DOHH2 (cell line): ENCODE measurements at regions not wholly inside any gene's neighbourhood (a gene's known extent, or its start where the extent isn't known, plus 50 kb on each side); places are given as distances from the start of the nearest gene placed in this dataset.

Experiments used
- H3F3A ChIP-seq: fragments of 200-600 bp; sonication (generic), shearing (Covaris generic); 2 replicates; pipeline ENCODE4 v1.6.0; 2016; ENCODE audit warnings: antibody characterized with exemption, mild to moderate bottlenecking; ENCODE audit not compliant: control insufficient read depth, insufficient read depth
- H3K27ac ChIP-seq: fragments of 200-600 bp; sonication (generic); 2 replicates; pipeline ENCODE4 v1.5.1; 2014; ENCODE audit warnings: low read depth, mild to moderate bottlenecking, low read length, moderate library complexity
- H3K27me3 ChIP-seq: fragments of 200-600 bp; sonication (generic); 2 replicates; pipeline ENCODE4 v1.6.1; 2014; ENCODE audit warnings: mild to moderate bottlenecking, low read length, mixed read lengths; ENCODE audit not compliant: control insufficient read depth
- H3K36me3 ChIP-seq: fragments of 200-600 bp; sonication (generic); 2 replicates; pipeline ENCODE4 v1.6.1; 2014; ENCODE audit warnings: mild to moderate bottlenecking, low read length, moderate library complexity, mixed read lengths; ENCODE audit not compliant: control insufficient read depth
- H3K4me1 ChIP-seq: fragments of 200-600 bp; sonication (generic); 2 replicates; pipeline ENCODE4 v1.6.1; 2014; ENCODE audit warnings: mild to moderate bottlenecking, low read length, mixed read lengths; ENCODE audit not compliant: control insufficient read depth
- H3K4me2 ChIP-seq: fragments of 200-600 bp; sonication (generic); 2 replicates; pipeline ENCODE4 v1.6.0; 2014; ENCODE audit warnings: mild to moderate bottlenecking, low read length, moderate library complexity
- H3K4me3 ChIP-seq: fragments of 200-600 bp; sonication (generic); 2 replicates; pipeline ENCODE4 v1.5.1; 2014; ENCODE audit warnings: mild to moderate bottlenecking, low read length, mixed read lengths
- H3K79me2 ChIP-seq: fragments of 200-600 bp; sonication (generic); 2 replicates; pipeline ENCODE4 v1.6.1; 2014; ENCODE audit warnings: mild to moderate bottlenecking, low read length, mixed read lengths; ENCODE audit not compliant: control insufficient read depth
- H3K9me2 ChIP-seq: fragments of 200-600 bp; sonication (generic); replicated peaks from 2 replicates; pipeline ENCODE4 v1.6.1; 2014; ENCODE audit warnings: mild to moderate bottlenecking, low read length, mixed read lengths; ENCODE audit not compliant: control insufficient read depth
- H3K9me3 ChIP-seq: fragments of 200-600 bp; sonication (generic); 2 replicates; pipeline ENCODE4 v1.6.1; 2014; ENCODE audit warnings: antibody characterized with exemption, low read length, mixed read lengths; ENCODE audit not compliant: control insufficient read depth, insufficient read depth
- H4K20me1 ChIP-seq: fragments of 200-600 bp; sonication (generic); 2 replicates; pipeline ENCODE4 v1.6.0; 2014; ENCODE audit warnings: low read depth, mild to moderate bottlenecking, antibody characterized with exemption, low read length, moderate library complexity; ENCODE audit not compliant: control insufficient read depth, insufficient read depth
- EZH2phosphoT487 ChIP-seq: fragments of 200-600 bp; sonication (generic); IDR thresholded peaks from 2 replicates; pipeline ENCODE4 v1.6.1; 2017; ENCODE audit warnings: borderline replicate concordance, mild to moderate bottlenecking, antibody characterized with exemption, low read length, moderate library complexity, mixed read lengths
- TF ChIP-seq, protein P1 (sequence below): fragments of 200-600 bp; sonication (generic); IDR thresholded peaks from one replicate; pipeline ENCODE4 v1.5.1; 2014; ENCODE audit warnings: antibody characterized with exemption, mild to moderate bottlenecking, low read depth, low read length; ENCODE audit not compliant: poor library complexity, severe bottlenecking

- Histone ChIP-seq H3K27me3 (no peaks in the 10 kb centered on the region), H3K36me3 (no peaks in the 10 kb centered on the region), H3K9me3 (no peaks in the 10 kb centered on the region), H3K27ac (no peak overlapping the region), H3F3A (no peaks in the 10 kb centered on the region), H3K4me1 (no peaks in the 10 kb centered on the region), H3K9me2 (no peaks in the 10 kb centered on the region), H3K79me2 (no peaks in the 10 kb centered on the region), H4K20me1 (no peaks in the 10 kb centered on the region), H3K4me3 (no peak overlapping the region), H3K4me2 (no peak overlapping the region)
- no peak for TF ChIP-seq EZH2phosphoT487
- TF ChIP-seq, protein P1, sequence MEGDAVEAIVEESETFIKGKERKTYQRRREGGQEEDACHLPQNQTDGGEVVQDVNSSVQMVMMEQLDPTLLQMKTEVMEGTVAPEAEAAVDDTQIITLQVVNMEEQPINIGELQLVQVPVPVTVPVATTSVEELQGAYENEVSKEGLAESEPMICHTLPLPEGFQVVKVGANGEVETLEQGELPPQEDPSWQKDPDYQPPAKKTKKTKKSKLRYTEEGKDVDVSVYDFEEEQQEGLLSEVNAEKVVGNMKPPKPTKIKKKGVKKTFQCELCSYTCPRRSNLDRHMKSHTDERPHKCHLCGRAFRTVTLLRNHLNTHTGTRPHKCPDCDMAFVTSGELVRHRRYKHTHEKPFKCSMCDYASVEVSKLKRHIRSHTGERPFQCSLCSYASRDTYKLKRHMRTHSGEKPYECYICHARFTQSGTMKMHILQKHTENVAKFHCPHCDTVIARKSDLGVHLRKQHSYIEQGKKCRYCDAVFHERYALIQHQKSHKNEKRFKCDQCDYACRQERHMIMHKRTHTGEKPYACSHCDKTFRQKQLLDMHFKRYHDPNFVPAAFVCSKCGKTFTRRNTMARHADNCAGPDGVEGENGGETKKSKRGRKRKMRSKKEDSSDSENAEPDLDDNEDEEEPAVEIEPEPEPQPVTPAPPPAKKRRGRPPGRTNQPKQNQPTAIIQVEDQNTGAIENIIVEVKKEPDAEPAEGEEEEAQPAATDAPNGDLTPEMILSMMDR, result no peak
Measured at GRCh38 chr4:54417476-54417875, 188.4 kb downstream of the PDGFRA start.

GRCh38 chr4:54418468-54418867 is 189.4 kb downstream of the PDGFRA start:
- H3F3A ChIP-seq, result no peaks in the 10 kb centered on the region
- no peaks in the 10 kb centered on the region for H3K27me3 ChIP-seq
- H3K27ac ChIP-seq, result no peak overlapping the region
- no peaks in the 10 kb centered on the region for H3K9me3 ChIP-seq
- H3K36me3 ChIP-seq, result no peaks in the 10 kb centered on the region
- H3K4me2 ChIP-seq, result no peak overlapping the region
- TF ChIP-seq, protein P1, result no peak
- TF ChIP-seq EZH2phosphoT487, result no peak
- no peaks in the 10 kb centered on the region for H3K4me1 ChIP-seq
- H3K79me2 ChIP-seq, result no peaks in the 10 kb centered on the region
- H4K20me1 ChIP-seq, result no peaks in the 10 kb centered on the region
- no peaks in the 10 kb centered on the region for H3K9me2 ChIP-seq
- H3K4me3 ChIP-seq, result no peak overlapping the region

DNA sequence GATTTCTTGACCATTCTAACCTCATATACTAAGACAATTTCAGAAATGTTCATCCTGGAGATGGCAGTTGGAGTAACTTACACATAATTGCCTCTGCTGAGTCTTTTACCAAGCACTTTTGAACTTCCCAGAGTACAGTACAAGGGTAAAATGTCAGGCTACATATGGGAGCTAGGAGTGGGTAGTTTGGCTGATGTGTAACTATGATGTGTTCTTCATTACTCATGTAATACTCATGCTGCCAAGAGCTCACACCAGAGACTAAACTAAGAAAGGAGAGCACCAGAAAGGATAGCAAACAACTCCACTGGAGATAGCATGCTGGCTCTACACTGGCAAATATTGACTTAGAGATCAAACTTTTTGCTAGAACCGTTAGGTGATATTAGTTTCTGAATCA is 194.0 kb downstream of the PDGFRA start:
- no peaks in the 10 kb centered on the region for H3K9me3 ChIP-seq
- H3K27me3 ChIP-seq, result 0 out of 2 replicates have a peak, but pooled peaks cover 3% of the 10 kb centered on the region
- TF ChIP-seq EZH2phosphoT487, result no peak
- H3K4me2 ChIP-seq, result no peak overlapping the region
- no peaks in the 10 kb centered on the region for H4K20me1 ChIP-seq
- no peaks in the 10 kb centered on the region for H3F3A ChIP-seq
- no peaks in the 10 kb centered on the region for H3K9me2 ChIP-seq
- H3K4me3 ChIP-seq, result no peak overlapping the region
- H3K36me3 ChIP-seq, result no peaks in the 10 kb centered on the region
- H3K79me2 ChIP-seq, result no peaks in the 10 kb centered on the region
- no peaks in the 10 kb centered on the region for H3K4me1 ChIP-seq
- H3K27ac ChIP-seq, result no peak overlapping the region

DNA sequence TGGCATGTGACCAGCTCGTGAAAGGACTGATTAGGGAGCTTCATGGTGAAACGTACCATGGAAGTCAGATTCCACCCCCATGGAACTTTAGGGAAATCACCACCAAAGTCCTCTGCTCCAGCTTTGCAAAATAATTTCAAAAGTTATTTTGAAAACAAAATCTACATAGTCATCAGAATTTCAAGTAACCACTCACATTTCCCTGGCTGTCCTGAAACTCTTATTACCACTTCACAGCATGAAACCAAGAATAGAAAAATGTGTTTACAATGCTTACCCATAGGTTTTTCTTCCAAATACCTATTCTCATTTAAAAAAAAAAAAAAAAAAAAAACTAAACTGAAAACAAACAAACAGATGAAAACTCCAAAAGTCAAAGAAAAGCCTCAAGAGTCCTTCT is 198.7 kb downstream of the PDGFRA start:
- no peak for TF ChIP-seq EZH2phosphoT487
- TF ChIP-seq, protein P1, result no peak
- H3K36me3 ChIP-seq, result no peaks in the 10 kb centered on the region
- no peak overlapping the region for H3K27ac ChIP-seq
- H4K20me1 ChIP-seq, result no peaks in the 10 kb centered on the region
- H3K27me3 ChIP-seq, result 0 out of 2 replicates have a peak, but pooled peaks cover 6% of the 10 kb centered on the region
- H3K4me3 ChIP-seq, result no peak overlapping the region
- H3K4me2 ChIP-seq, result no peak overlapping the region
- no peaks in the 10 kb centered on the region for H3F3A ChIP-seq
- H3K79me2 ChIP-seq, result no peaks in the 10 kb centered on the region
- H3K4me1 ChIP-seq, result no peaks in the 10 kb centered on the region
- H3K9me3 ChIP-seq, result no peaks in the 10 kb centered on the region
- no peaks in the 10 kb centered on the region for H3K9me2 ChIP-seq
